Calu3 (cell line): ENCODE measurements at regions not wholly inside any gene's neighbourhood (a gene's known extent, or its start where the extent isn't known, plus 50 kb on each side); places are given as distances from the start of the nearest gene placed in this dataset.

ENCODE experiments used
- BruUV-seq: library from RNA; stranded (reverse); fragments of 400-500 nt; replicated peaks from 2 replicates; lab custom pipeline; 2021; lab: Mats Ljungman, UMichigan
- CTCF ChIA-PET: fragments of 300-600 bp; sonication (Branson Sonifier 250); formaldehyde crosslinking; loops from one replicate; lab custom pipeline; 2022; ENCODE audit warnings: antibody characterized with exemption; lab: Charles Lee
- DNase-seq: peaks from one replicate; pipeline ENCODE4 v3.0.0; 2022
- H3K27ac Mint-ChIP-seq: one replicate; pipeline ENCODE4 v1.8.0; 2022; ENCODE audit warnings: mixed read lengths; ENCODE audit not compliant: unreplicated experiment
- H3K27me3 Mint-ChIP-seq: one replicate; pipeline ENCODE4 v1.8.0; 2022; ENCODE audit warnings: mixed read lengths; ENCODE audit not compliant: unreplicated experiment
- H3K36me3 Mint-ChIP-seq: one replicate; pipeline ENCODE4 v1.8.0; 2022; ENCODE audit warnings: mild to moderate bottlenecking, moderate library complexity, mixed read lengths; ENCODE audit not compliant: insufficient read depth, unreplicated experiment
- H3K4me1 Mint-ChIP-seq: one replicate; pipeline ENCODE4 v1.8.0; 2022; ENCODE audit warnings: mild to moderate bottlenecking, low read depth, mixed read lengths; ENCODE audit not compliant: unreplicated experiment
- H3K4me3 Mint-ChIP-seq: one replicate; pipeline ENCODE4 v1.8.0; 2022; ENCODE audit warnings: mild to moderate bottlenecking, low read depth, moderate library complexity, mixed read lengths; ENCODE audit not compliant: unreplicated experiment
- H3K9me3 Mint-ChIP-seq: one replicate; pipeline ENCODE4 v1.8.0; 2022; ENCODE audit warnings: low read depth, mixed read lengths; ENCODE audit not compliant: unreplicated experiment
- intact Hi-C: fragments of 100-400 bp; cut with micrococcal nuclease; formaldehyde crosslinking; loops from one replicate; pipeline ENCODE4 v1.10.0; 2022; ENCODE audit not compliant: unreplicated experiment
- TF ChIP-seq, protein P1 (sequence below): fragments of 200-600 bp; IDR thresholded peaks from one replicate; pipeline ENCODE4 v1.8.0; 2022; ENCODE audit warnings: antibody characterized with exemption; ENCODE audit not compliant: unreplicated experiment

DNA sequence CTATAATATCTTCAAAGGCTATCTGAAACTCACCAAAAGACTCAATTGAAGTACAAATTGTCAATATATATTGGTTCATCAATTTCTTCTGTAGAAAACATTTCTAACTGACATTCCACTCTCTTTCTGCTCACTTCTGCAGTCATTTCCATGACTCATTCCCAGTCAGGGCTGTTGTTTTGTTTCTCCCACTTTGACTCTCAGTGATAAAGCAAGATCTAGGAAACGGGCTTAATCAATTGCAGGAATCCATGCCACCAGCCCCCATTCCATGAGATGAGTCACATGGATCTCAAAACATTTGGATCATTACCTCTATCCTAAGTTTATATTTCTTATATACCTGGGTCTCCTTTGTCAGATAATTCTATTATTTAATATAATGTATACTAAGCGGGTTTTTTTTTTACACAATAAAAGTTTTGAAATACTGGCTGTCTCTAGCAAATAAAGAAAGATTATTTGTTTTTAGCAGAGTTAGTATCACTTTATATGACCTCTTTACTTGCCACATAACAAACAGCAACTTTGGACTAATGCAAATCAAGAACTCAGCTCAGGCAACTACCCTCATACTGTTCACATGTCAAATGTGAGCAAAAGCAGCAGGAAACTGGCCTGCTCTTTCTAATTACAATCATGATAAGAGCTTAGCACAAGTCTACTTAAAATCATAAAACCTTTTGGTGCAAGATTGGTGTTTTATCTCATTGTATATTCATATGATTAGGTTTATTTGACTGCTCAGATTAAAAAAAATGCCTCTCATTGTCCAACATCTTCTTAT is 251.1 kb upstream of the PIK3C3 start:
- Mint-ChIP-seq H3K4me1 (no peaks in the 10 kb centered on the region), H3K4me3 (no peak overlapping the region), H3K9me3 (peaks cover 3% of the 10 kb centered on the region), H3K27me3 (peaks cover 28% of the 10 kb centered on the region), H3K36me3 (no peaks in the 10 kb centered on the region), H3K27ac (no peak overlapping the region)
- CTCF ChIA-PET: no interaction called here
- no TSS peak for BruUV-seq
- no peak for DNase-seq
- TF ChIP-seq, protein P1, sequence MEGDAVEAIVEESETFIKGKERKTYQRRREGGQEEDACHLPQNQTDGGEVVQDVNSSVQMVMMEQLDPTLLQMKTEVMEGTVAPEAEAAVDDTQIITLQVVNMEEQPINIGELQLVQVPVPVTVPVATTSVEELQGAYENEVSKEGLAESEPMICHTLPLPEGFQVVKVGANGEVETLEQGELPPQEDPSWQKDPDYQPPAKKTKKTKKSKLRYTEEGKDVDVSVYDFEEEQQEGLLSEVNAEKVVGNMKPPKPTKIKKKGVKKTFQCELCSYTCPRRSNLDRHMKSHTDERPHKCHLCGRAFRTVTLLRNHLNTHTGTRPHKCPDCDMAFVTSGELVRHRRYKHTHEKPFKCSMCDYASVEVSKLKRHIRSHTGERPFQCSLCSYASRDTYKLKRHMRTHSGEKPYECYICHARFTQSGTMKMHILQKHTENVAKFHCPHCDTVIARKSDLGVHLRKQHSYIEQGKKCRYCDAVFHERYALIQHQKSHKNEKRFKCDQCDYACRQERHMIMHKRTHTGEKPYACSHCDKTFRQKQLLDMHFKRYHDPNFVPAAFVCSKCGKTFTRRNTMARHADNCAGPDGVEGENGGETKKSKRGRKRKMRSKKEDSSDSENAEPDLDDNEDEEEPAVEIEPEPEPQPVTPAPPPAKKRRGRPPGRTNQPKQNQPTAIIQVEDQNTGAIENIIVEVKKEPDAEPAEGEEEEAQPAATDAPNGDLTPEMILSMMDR: no peak
- intact Hi-C loops: no loop called here

DNA sequence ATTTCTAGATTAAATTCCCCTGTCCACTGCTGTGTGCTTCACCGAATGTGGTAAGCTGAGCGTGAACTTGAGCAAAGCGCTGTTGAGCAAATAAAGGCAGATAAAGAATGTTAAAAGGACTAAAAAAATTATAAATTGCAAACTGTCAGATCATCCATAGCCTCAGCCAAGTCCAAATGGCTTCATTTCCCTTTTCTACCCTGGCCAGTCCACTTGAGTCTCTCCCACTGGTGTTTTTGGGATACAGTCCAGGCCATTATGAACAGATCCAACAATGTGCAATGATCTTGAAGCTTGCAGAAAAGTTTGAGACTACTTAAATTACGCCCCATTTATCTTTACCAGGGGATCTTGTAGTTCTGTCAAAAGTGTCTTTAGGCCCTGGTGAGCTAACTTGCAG is 254.6 kb upstream of the PIK3C3 start:
- H3K4me3 Mint-ChIP-seq: no peak overlapping the region
- CTCF ChIA-PET: no interaction called here
- H3K27ac Mint-ChIP-seq: no peak overlapping the region
- TF ChIP-seq, protein P1: no peak
- no TSS peak for BruUV-seq
- H3K27me3 Mint-ChIP-seq: peaks cover 17% of the 10 kb centered on the region
- no peak for DNase-seq
- intact Hi-C loops: no loop called here
- H3K36me3 Mint-ChIP-seq: no peaks in the 10 kb centered on the region
- peaks cover 3% of the 10 kb centered on the region for H3K9me3 Mint-ChIP-seq
- H3K4me1 Mint-ChIP-seq: peaks cover 6% of the 10 kb centered on the region

DNA sequence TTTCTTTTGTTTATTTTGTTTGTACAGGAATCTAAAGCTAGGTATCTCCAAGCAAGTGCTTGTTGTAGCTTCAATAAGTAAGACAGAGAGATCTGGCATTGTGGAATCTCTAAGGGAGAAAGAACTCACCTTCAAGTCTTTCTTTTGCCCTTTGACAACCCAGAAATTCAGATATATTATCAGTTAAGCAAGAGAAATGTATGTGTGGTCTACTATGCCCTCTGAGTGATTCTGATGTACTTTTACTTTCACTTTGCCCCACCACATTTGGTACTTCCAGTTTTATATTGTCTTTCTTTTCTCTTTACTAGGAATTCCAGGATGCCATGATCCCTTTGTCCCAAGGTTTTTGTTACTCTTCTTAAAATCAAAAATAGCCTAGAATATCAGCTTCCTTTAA is 259.6 kb upstream of the PIK3C3 start:
- no peak overlapping the region for H3K4me3 Mint-ChIP-seq
- no peak for DNase-seq
- intact Hi-C loops: no loop called here
- CTCF ChIA-PET: interaction anchor here (0.6 kb wide), 1 partner anchor 94 kb away, joined by 3 read pairs; no protein-coding TSS in a partner anchor
- H3K27me3 Mint-ChIP-seq: peaks cover 8% of the 10 kb centered on the region
- no TSS peak for BruUV-seq
- H3K4me1 Mint-ChIP-seq: peaks cover 12% of the 10 kb centered on the region
- peaks cover 3% of the 10 kb centered on the region for H3K9me3 Mint-ChIP-seq
- TF ChIP-seq, protein P1: no peak
- H3K27ac Mint-ChIP-seq: no peak overlapping the region
- no peaks in the 10 kb centered on the region for H3K36me3 Mint-ChIP-seq

DNA sequence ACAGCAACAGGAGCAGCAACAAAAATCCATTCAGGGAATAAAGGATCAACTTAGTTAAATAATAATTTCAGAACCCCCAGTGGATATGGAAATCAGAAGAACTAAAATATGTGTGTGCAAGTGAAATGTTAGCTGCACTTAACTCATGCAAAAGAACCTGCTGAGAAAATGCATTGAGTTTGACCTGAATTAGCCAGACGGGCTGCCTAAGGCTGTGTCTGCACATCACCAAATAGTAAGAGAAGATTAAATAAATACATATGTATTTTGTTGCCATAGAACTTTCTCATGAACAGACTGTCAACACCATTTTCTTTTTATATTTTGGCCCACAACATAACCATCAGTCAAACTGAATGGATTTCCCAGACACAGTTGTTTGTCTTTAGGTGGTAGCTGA is 262.0 kb upstream of the PIK3C3 start:
- H3K27me3 Mint-ChIP-seq: no peaks in the 10 kb centered on the region
- CTCF ChIA-PET: no interaction called here
- TF ChIP-seq, protein P1: no peak

More for the DNA sequence above, 262.0 kb upstream of the PIK3C3 start:
- H3K4me1 Mint-ChIP-seq: peaks cover 12% of the 10 kb centered on the region
- BruUV-seq: no TSS peak
- intact Hi-C loops: no loop called here
- no peak overlapping the region for H3K27ac Mint-ChIP-seq
- no peak overlapping the region for H3K4me3 Mint-ChIP-seq
- H3K9me3 Mint-ChIP-seq: peaks cover 5% of the 10 kb centered on the region
- H3K36me3 Mint-ChIP-seq: no peaks in the 10 kb centered on the region
- no peak for DNase-seq
